Head of caudate nucleus (tissue), 42 donors: ENCODE measurements at regions not wholly inside any gene's neighbourhood (a gene's known extent, or its start where the extent isn't known, plus 50 kb on each side); places are given as distances from the start of the nearest gene placed in this dataset.

ENCODE experiments used
- DNase-seq, 42 donors: peaks; one replicate each; pipeline versions ENCODE4 v3.0.0 to v3.0.0-alpha.2; 2020 to 2021; ENCODE audit warnings: mixed read lengths in 7 of 42
- intact Hi-C: fragments of 100-400 bp; cut with DNase I; formaldehyde crosslinking; loops from one replicate; pipeline ENCODE4 v1.15.0; 2022

DNA sequence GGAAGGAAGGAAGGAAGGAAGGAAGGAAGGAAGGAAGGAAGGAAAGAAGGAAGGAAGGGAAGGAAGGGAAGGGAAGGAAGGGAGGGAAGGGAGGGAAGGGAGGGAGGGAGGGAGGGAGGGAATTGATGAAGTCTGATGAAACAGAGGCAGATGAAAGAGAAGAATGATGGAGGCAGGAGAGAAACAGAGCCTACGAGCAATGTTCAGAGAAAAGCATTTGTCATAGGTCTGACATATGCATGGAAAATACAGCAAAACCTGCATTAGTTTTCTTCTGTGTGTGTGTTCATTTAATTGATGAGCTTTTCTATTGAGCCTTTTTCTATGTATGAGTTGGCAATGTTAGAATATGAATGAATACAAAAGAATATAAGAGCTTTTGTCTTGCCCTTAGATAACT is 343.4 kb downstream of the GXYLT1 start:
- intact Hi-C loops, result no loop called here
- DNase-seq, result no peak

DNA sequence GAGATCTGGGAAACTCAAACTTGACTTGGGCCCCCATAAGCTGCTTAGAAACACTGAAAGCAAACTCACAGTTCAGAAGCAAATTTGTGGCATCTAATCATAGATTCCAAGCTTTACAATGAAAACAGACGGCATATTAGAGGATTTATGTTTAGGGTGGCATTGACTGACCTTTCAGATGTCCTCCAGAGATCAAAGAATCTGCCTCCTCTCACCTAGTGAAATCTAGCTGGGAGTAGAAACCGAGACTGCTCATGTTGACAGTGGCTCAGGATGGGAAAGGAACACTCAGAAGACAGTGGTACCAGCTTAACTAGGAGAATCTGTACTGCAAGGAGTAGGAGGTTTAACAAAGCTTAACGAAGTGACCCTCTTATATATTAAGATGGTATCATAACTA is 345.0 kb downstream of the GXYLT1 start:
- DNase-seq, result no peak
- intact Hi-C loops, result no loop called here

DNA sequence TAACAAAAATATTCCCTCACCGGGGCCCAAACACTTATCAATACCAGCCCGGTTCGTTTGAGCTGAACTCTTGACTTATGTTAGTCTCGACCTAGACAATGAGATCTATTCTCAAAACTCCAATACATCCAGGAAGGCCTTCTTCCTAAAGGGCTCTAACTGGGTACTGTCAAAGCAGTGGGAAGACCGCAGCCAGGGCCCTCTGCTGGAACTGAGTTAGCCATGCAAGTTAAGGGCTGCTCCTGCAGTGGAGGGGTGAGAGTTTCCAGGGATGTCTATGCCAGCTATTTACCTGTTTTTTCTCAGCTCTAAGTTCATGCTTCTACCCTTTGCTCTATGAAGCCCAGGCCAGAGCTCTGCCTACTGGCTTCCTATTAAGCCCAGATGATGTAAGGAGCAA is 348.8 kb downstream of the GXYLT1 start:
- peak in 12 of 42 donors; percentile 3 to 44 (median 24) for DNase-seq
- intact Hi-C loops, result no loop called here

GRCh38 chr12:41795051-41795600 is 349.5 kb downstream of the GXYLT1 start:
- DNase-seq, result peak in 2 of 42 donors; percentile 6 to 42

GRCh38 chr12:41794336-41794735 is 350.3 kb downstream of the GXYLT1 start:
- intact Hi-C loops, result no loop called here
- DNase-seq, result no peak

More at GRCh38 chr12:41795051-41795600, 349.5 kb downstream of the GXYLT1 start:
- intact Hi-C loops, result no loop called here

DNA sequence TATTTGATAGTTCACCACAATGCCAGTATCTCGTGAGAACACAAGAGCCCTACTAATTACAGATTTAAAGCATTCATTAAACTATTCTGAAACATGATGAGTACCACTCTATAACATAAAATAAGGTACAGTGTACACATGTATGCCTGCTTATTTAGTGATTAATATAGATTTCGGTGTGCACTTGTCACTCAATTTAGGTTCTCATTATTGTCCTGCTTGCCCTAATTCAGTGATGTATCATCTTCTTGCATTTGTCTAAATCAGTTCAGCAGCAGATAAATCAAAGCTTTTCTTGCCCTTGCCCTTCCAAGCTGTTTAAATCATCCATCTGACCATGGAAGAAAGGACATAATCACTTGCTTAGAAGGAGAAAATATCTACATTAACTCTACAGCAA is 359.7 kb downstream of the GXYLT1 start:
- intact Hi-C loops, result no loop called here
- DNase-seq, result no peak

GRCh38 chr12:41778934-41779333 is 365.7 kb downstream of the GXYLT1 start:
- intact Hi-C loops, result no loop called here
- DNase-seq, result no peak

GRCh38 chr12:41777064-41777790 is 367.4 kb downstream of the GXYLT1 start:
- no peak for DNase-seq
- intact Hi-C loops, result no loop called here

DNA sequence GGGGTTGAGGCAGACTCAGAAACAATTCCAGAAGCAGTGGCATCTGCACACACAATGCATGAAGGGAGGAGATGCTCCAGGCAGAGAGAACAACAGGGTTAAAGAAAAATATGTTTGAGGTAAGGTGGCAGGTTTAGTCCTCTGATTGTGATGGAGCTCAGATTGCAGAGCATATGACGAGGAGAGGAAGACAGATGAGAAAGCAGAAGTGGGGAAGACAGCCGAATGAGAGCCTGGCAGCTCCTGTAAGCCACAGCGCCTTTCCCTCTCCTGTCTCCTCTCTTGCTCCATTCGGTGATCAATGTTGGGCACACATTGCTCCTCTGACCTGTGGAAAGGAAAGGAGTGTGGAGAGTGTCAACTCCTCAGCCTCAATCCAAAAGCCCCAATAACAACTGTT is 372.2 kb downstream of the GXYLT1 start:
- no peak for DNase-seq
- intact Hi-C loops, result no loop called here

DNA sequence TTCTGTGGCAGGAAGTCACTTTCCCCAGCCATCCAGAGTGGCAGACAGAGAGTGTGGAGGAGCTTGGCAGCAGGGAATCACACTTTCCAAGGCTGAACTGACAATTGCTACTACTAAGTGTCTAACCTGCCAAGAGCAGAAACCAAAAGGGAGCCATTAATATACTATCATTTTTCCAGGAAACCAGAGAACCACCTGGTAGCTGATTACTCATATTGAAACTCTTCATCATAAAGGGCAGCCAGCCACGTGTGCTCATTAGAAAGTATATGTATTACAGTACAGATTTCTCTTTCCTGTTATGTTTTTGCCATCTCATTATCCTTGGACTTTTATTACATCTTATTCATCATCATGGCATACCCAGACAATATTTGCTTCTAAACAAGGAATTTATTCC is 374.9 kb downstream of the GXYLT1 start:
- DNase-seq, result no peak
- intact Hi-C loops, result no loop called here

GRCh38 chr12:41768456-41768855 is 376.2 kb downstream of the GXYLT1 start:
- DNase-seq, result no peak
- intact Hi-C loops, result no loop called here

DNA sequence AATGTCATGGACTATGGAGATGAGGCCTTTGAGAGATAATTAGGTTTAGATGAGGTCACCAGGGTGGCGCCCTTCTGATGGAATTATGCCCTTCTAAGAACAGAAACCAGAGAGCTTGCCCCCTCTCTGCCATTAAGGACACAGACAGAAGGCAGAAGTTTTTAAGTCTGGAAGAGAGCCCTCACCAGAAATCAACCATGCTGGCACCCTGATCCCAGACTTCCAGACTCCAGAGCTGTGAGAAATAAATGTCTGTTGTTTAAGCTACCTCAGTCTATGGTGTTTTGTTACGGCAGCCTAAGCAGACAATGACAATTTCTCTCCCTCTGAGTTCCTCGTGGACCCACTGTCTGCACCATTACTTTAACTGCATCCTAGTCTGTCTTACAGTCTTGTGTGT is 382.0 kb downstream of the GXYLT1 start:
- DNase-seq, result no peak
- intact Hi-C loops, result no loop called here

GRCh38 chr12:41745593-41745992 is 399.1 kb downstream of the GXYLT1 start:
- intact Hi-C loops, result no loop called here
- no peak for DNase-seq

DNA sequence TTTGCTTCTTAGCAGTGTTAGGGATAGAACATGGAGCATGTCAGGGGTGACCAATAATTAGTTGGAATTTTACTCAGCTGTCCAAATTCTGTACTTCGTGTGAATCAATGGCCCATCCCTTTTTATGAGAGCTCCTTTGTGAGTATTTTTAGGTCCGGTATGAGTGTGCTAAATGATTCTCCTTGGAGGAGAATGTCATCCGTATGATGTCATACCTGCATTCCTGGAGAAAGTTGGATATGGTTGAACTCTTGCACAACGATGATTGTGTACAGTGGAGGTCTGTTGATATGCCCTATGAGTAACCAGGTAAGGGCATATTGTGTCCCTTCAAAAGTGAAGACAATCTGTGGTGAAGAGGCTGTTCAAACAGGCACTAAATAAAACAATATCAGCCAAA is 400.8 kb downstream of the GXYLT1 start:
- intact Hi-C loops, result no loop called here
- no peak for DNase-seq

GRCh38 chr12:41739066-41739465 is 405.6 kb downstream of the GXYLT1 start:
- no peak for DNase-seq
- intact Hi-C loops, result no loop called here

- intact Hi-C loops, result no loop called here
Measured at GRCh38 chr12:41737423-41737822, 407.3 kb downstream of the GXYLT1 start.

DNA sequence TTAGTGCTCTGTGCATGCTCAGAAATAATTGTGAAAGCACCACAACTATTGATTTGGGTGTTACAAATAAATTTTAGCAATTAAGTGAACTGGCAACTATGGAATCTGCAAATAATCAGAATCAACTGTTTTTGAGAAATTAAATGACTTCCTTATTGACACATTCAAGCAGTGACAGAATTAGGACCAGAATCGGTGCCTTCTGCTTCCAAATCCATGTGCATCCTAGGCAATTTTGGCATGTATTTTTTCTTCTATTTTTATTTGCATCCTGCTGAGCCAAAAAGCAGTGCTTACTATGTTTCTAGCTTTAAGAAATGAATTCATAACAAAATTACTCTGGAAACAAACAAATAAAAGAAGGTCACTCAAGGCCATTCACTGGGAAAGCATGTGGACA is 408.2 kb downstream of the GXYLT1 start:
- no peak for DNase-seq
- intact Hi-C loops, result no loop called here

More at GRCh38 chr12:41737423-41737822, 407.3 kb downstream of the GXYLT1 start:
- no peak for DNase-seq

GRCh38 chr12:41731691-41732090 is 413.0 kb downstream of the GXYLT1 start:
- intact Hi-C loops, result no loop called here
- no peak for DNase-seq

DNA sequence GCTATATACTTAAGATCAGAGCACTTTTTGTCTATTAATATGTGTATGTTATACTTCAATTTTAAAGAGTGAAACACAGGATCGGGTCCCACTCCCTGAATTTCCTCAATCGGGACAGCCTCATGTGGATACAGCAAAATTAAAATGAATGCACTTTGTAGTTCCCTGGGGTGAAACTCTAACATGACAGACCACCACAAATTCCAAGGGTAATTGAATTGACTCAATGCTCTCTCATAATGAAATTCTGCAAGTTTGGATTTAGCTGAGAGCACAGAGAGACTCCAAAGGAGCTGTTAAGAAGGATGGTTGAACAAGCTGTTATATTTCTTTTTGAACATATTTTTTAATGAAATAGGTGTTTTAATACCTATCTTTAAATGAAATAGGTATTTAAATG is 413.6 kb downstream of the GXYLT1 start:
- intact Hi-C loops, result no loop called here

GRCh38 chr12:41724216-41724615 is 420.5 kb downstream of the GXYLT1 start:
- DNase-seq, result no peak
- intact Hi-C loops, result no loop called here

More for the DNA sequence above, 413.6 kb downstream of the GXYLT1 start:
- no peak for DNase-seq

GRCh38 chr12:41719214-41719613 is 425.5 kb downstream of the GXYLT1 start:
- no peak for DNase-seq
- intact Hi-C loops, result no loop called here
